ENCODE measurements at regions not wholly inside any gene's neighbourhood (a gene's known extent, or its start where the extent isn't known, plus 50 kb on each side); places are given as distances from the start of the nearest gene placed in this dataset.

GRCh38 chr1:222087221-222087920, 345.5 kb upstream of the DUSP10 start:
- H3K36me3 ChIP-seq: no peaks in the 10 kb centered on the region
- DNase-seq: no peak
- no peak overlapping the region for H3K27ac ChIP-seq
- TF ChIP-seq, protein P1, sequence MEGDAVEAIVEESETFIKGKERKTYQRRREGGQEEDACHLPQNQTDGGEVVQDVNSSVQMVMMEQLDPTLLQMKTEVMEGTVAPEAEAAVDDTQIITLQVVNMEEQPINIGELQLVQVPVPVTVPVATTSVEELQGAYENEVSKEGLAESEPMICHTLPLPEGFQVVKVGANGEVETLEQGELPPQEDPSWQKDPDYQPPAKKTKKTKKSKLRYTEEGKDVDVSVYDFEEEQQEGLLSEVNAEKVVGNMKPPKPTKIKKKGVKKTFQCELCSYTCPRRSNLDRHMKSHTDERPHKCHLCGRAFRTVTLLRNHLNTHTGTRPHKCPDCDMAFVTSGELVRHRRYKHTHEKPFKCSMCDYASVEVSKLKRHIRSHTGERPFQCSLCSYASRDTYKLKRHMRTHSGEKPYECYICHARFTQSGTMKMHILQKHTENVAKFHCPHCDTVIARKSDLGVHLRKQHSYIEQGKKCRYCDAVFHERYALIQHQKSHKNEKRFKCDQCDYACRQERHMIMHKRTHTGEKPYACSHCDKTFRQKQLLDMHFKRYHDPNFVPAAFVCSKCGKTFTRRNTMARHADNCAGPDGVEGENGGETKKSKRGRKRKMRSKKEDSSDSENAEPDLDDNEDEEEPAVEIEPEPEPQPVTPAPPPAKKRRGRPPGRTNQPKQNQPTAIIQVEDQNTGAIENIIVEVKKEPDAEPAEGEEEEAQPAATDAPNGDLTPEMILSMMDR (IDR thresholded peaks at IDR 0.05; ENCODE audit: low read depth, low read length): no peak
- no peak overlapping the region for H3K4me3 ChIP-seq (ENCODE audit: low read depth, low read length)
- no peaks in the 10 kb centered on the region for H3K9me3 ChIP-seq (ENCODE audit: severe bottlenecking)
- no peaks in the 10 kb centered on the region for H3K27me3 ChIP-seq (ENCODE audit: insufficient read depth, low read depth, severe bottlenecking)

GRCh38 chr1:222084996-222085395, 343.1 kb upstream of the DUSP10 start:
- TF ChIP-seq, protein P1 (IDR thresholded peaks at IDR 0.05; ENCODE audit: low read depth, low read length): no peak
- Histone ChIP-seq H3K4me3 (ENCODE audit: low read depth, low read length) (no peak overlapping the region), H3K27me3 (ENCODE audit: insufficient read depth, low read depth, severe bottlenecking) (peaks cover 1% of the 10 kb centered on the region), H3K36me3 (no peaks in the 10 kb centered on the region), H3K9me3 (ENCODE audit: severe bottlenecking) (no peaks in the 10 kb centered on the region), H3K27ac (no peak overlapping the region)
- DNase-seq: no peak

GRCh38 chr1:222084048-222084447, 342.2 kb upstream of the DUSP10 start:
- no peaks in the 10 kb centered on the region for H3K9me3 ChIP-seq (ENCODE audit: severe bottlenecking)
- H3K4me3 ChIP-seq (ENCODE audit: low read depth, low read length): no peak overlapping the region
- TF ChIP-seq, protein P1 (IDR thresholded peaks at IDR 0.05; ENCODE audit: low read depth, low read length): no peak
- H3K27me3 ChIP-seq (ENCODE audit: insufficient read depth, low read depth, severe bottlenecking): peaks cover 4% of the 10 kb centered on the region
- DNase-seq: no peak
- H3K36me3 ChIP-seq: no peaks in the 10 kb centered on the region
- H3K27ac ChIP-seq: no peak overlapping the region

DNA sequence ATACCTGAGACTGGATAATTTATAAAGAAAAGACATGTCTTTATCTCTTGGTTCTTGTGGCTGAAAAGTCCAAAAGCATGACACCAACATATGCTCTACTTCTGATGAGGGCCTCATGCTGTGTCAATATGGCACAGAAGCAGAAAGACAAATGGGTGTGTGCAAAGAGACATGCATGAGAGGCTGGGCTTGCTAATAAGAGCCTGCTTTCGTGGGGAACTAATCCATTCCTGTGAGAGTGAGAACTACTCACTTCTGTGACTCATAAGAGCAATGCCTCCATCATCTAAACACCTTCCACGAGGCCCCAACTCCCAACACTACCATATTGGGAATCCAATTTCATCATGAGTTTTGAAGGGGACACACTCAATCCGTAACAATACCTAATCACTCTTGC, 340.0 kb upstream of the DUSP10 start:
- H3K27ac ChIP-seq: no peak overlapping the region
- H3K27me3 ChIP-seq (ENCODE audit: insufficient read depth, low read depth, severe bottlenecking): peaks cover 4% of the 10 kb centered on the region
- no peak overlapping the region for H3K4me3 ChIP-seq (ENCODE audit: low read depth, low read length)
- TF ChIP-seq, protein P1 (IDR thresholded peaks at IDR 0.05; ENCODE audit: low read depth, low read length): no peak
- no peaks in the 10 kb centered on the region for H3K9me3 ChIP-seq (ENCODE audit: severe bottlenecking)
- DNase-seq: no peak
- no peaks in the 10 kb centered on the region for H3K36me3 ChIP-seq

- TF ChIP-seq, protein P1 (IDR thresholded peaks at IDR 0.05; ENCODE audit: low read depth, low read length): no peak
- no peak for DNase-seq
- Histone ChIP-seq H3K4me3 (ENCODE audit: low read depth, low read length) (no peak overlapping the region), H3K27ac (no peak overlapping the region), H3K36me3 (no peaks in the 10 kb centered on the region), H3K9me3 (ENCODE audit: severe bottlenecking) (no peaks in the 10 kb centered on the region), H3K27me3 (ENCODE audit: insufficient read depth, low read depth, severe bottlenecking) (peaks cover 4% of the 10 kb centered on the region)
These were observed 337.7 kb upstream of the DUSP10 start for GRCh38 chr1:222079566-222079965.

DNA sequence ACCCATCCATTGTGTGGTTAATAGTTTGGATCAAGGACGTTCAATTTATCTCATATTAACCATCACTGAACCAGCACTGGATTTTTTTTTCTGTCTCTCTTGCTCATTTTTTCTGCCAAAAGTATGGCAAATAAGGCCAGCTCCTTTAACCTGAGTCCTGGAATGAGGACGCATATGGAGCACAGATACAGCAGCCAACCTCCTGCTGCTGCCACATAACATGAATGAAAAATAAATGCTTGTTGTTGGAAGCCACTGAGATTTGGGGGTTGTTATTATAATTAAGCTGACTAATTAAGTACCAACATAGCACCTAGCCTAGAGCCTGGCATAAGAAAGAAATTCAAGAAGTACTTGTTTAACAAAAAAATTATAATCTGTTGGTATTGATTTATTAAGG, 335.3 kb upstream of the DUSP10 start:
- Histone ChIP-seq H3K9me3 (ENCODE audit: severe bottlenecking) (no peaks in the 10 kb centered on the region), H3K4me3 (ENCODE audit: low read depth, low read length) (no peak overlapping the region), H3K36me3 (no peaks in the 10 kb centered on the region), H3K27ac (no peak overlapping the region), H3K27me3 (ENCODE audit: insufficient read depth, low read depth, severe bottlenecking) (peaks cover 4% of the 10 kb centered on the region)
- no peak for DNase-seq
- TF ChIP-seq, protein P1 (IDR thresholded peaks at IDR 0.05; ENCODE audit: low read depth, low read length): no peak
